Uterus (tissue), 3 donors: ENCODE measurements at regions not wholly inside any gene's neighbourhood (a gene's known extent, or its start where the extent isn't known, plus 50 kb on each side); places are given as distances from the start of the nearest gene placed in this dataset.

Source experiments
- DNase-seq, 2 donors: peaks; one replicate each; pipeline ENCODE4 v3.0.0-alpha.2; 2019 to 2020
- H3K27ac ChIP-seq, 2 donors: fragments of 200-600 bp; sonication (generic); 1 replicate in 1 of 2; 2 replicates in 1 of 2; pipeline ENCODE4 v1.5.1; 2016 to 2018
- H3K27me3 ChIP-seq, 2 donors: fragments of 200-600 bp; sonication (generic); one replicate each; pipeline ENCODE4 v1.5.1; 2018 to 2019; ENCODE audit warnings: control low read depth in 1 of 2
- H3K36me3 ChIP-seq, 2 donors: fragments of 200-600 bp; sonication (generic); one replicate each; pipeline ENCODE4 v1.5.1; 2019; ENCODE audit warnings: control low read depth in 1 of 2
- H3K4me1 ChIP-seq, 2 donors: fragments of 200-600 bp; sonication (generic); one replicate each; pipeline ENCODE4 v1.5.1; 2018 to 2019; ENCODE audit warnings: control low read depth in 1 of 2
- H3K4me3 ChIP-seq, 2 donors: fragments of 200-600 bp; sonication (generic); 1 replicate in 1 of 2; 2 replicates in 1 of 2; pipeline ENCODE4 v1.5.1; 2018 to 2019; ENCODE audit warnings: mild to moderate bottlenecking in 1 of 2
- H3K9me3 ChIP-seq, 2 donors: fragments of 200-600 bp; sonication (generic); one replicate each; pipeline ENCODE4 v1.5.1; 2019; ENCODE audit warnings: control low read depth in 1 of 2
- POLR2A ChIP-seq, 2 donors: fragments of 450-650 bp; IDR thresholded peaks; one replicate each; pipeline ENCODE4 v1.6.1; 2016; ENCODE audit warnings: antibody characterized with exemption in 2 of 2, mild to moderate bottlenecking in 1 of 2, moderate library complexity in 1 of 2
- intact Hi-C: fragments of 100-400 bp; cut with DNase I; formaldehyde crosslinking; loops from one replicate; pipeline ENCODE4 v1.15.1; 2023; ENCODE audit warnings: low total_unique reads
- TF ChIP-seq, protein P1 (sequence below), 4 experiments: fragments of 200-600 bp in 2 of 4; fragments of 450-650 bp in 2 of 4; sonication (generic) in 2 of 4; IDR thresholded peaks; one replicate each; pipeline ENCODE4 v1.5.1; 2016 to 2019; ENCODE audit warnings: antibody characterized with exemption in 4 of 4, mild to moderate bottlenecking in 2 of 4, moderate library complexity in 1 of 4
- donor health status: DM: yes; HTN: yes; CAD: no.

DNA sequence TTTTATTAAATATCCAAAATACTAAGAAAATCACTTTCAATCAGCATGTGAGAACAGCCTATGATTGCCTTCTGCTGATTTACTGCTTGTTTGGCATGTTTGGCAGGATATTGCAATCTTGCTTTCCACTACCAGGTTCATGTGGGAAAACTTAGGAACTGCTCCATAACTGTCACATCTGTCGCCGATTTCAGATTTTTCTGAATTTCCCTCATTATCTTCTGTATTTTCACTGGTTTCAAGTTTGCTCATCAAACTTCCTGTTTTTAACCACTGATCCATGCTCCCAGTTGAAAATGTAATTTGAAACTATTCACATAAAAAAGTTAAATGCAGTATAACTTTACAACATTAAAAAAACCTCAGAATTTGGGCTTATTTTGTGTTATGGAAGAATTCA, 93.0 kb downstream of the NFKBIZ start:
- H3K36me3 ChIP-seq = no peaks in the 10 kb centered on the region
- H3K4me1 ChIP-seq = no peaks in the 10 kb centered on the region
- H3K27me3 ChIP-seq = no peaks in the 10 kb centered on the region
- H3K9me3 ChIP-seq = no peaks in the 10 kb centered on the region
- intact Hi-C loops = no loop called here
- H3K4me3 ChIP-seq = no peak overlapping the region
- H3K27ac ChIP-seq = no peak overlapping the region
- DNase-seq = no peak
- TF ChIP-seq, protein P1, sequence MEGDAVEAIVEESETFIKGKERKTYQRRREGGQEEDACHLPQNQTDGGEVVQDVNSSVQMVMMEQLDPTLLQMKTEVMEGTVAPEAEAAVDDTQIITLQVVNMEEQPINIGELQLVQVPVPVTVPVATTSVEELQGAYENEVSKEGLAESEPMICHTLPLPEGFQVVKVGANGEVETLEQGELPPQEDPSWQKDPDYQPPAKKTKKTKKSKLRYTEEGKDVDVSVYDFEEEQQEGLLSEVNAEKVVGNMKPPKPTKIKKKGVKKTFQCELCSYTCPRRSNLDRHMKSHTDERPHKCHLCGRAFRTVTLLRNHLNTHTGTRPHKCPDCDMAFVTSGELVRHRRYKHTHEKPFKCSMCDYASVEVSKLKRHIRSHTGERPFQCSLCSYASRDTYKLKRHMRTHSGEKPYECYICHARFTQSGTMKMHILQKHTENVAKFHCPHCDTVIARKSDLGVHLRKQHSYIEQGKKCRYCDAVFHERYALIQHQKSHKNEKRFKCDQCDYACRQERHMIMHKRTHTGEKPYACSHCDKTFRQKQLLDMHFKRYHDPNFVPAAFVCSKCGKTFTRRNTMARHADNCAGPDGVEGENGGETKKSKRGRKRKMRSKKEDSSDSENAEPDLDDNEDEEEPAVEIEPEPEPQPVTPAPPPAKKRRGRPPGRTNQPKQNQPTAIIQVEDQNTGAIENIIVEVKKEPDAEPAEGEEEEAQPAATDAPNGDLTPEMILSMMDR (IDR thresholded peaks at IDR 0.05) = no peak
- no peak for TF ChIP-seq POLR2A (IDR thresholded peaks at IDR 0.05)

DNA sequence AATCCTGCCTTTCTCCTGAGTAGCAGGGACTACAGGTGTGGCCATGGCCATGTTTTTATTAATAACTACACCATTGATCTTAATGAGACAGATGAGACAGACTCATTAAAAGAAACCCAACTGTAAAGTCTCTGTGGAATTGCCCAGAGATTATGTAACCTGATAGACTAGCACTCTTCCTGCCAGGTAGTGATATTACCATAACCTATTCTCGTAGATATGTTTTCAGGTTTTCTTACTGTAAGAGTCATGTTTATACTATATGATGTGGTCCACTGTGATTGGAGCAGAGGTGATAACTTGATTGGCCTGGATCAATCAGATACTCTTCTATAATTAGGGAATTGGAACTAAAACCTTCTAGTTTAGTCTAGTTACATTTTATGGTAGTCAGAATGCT, 93.7 kb downstream of the NFKBIZ start:
- no peak for DNase-seq
- Histone ChIP-seq H3K36me3 (no peaks in the 10 kb centered on the region), H3K4me3 (no peak overlapping the region), H3K27ac (no peak overlapping the region), H3K4me1 (no peaks in the 10 kb centered on the region), H3K9me3 (no peaks in the 10 kb centered on the region), H3K27me3 (no peaks in the 10 kb centered on the region)
- TF ChIP-seq POLR2A (IDR thresholded peaks at IDR 0.05) = no peak
- TF ChIP-seq, protein P1 (IDR thresholded peaks at IDR 0.05) = no peak
- intact Hi-C loops = no loop called here

DNA sequence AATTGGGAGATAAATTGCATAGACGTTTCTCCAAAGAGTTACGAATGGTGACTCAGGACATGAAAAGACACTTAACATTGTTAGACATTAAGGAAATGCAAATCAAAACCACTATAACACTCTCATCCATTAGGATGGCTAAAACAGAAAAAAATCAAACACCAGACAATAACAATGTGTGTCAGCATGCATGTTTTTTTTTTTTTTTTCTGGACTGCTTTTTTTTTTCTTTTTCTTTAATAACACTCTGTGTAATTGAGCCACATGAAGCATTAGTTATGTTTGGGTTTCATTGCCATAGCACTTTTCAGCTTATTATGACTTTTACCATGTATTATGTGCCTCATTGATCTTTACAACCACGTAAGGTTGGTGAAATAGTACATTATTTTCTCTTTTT, 95.0 kb downstream of the NFKBIZ start:
- TF ChIP-seq, protein P1 (IDR thresholded peaks at IDR 0.05) = no peak
- no peaks in the 10 kb centered on the region for H3K9me3 ChIP-seq
- H3K36me3 ChIP-seq = no peaks in the 10 kb centered on the region
- no peak overlapping the region for H3K27ac ChIP-seq
- no peaks in the 10 kb centered on the region for H3K4me1 ChIP-seq
- DNase-seq = no peak
- H3K27me3 ChIP-seq = no peaks in the 10 kb centered on the region
- H3K4me3 ChIP-seq = no peak overlapping the region
- intact Hi-C loops = no loop called here

DNA sequence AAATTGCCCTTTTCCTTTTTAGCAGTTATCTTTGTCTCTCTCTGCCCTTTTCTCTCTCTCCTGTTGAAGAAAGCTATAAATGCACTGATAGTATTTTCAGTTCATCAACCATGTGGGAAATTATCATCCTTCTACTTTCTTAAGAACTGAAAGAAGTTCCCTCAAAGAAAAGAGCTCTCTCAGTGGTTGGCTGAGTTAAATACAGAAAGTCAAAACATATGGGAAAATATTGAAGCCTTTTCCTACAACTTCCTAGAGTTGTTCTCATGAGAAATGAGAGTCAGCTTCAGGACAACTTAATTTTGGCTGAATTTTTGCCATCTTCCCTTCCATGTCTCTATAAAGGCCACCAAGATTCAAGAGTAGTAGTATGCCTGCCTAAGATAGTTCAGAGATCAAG, 96.7 kb downstream of the NFKBIZ start:
- Histone ChIP-seq H3K36me3 (no peaks in the 10 kb centered on the region), H3K27me3 (no peaks in the 10 kb centered on the region), H3K9me3 (no peaks in the 10 kb centered on the region), H3K4me3 (no peak overlapping the region), H3K4me1 (no peaks in the 10 kb centered on the region), H3K27ac (no peak overlapping the region)
- no peak for DNase-seq
- TF ChIP-seq POLR2A (IDR thresholded peaks at IDR 0.05) = no peak
- TF ChIP-seq, protein P1 (IDR thresholded peaks at IDR 0.05) = no peak
- intact Hi-C loops = no loop called here

GRCh38 chr3:101946906-101947305, 97.6 kb downstream of the NFKBIZ start:
- intact Hi-C loops = no loop called here
- no peaks in the 10 kb centered on the region for H3K9me3 ChIP-seq
- H3K36me3 ChIP-seq = no peaks in the 10 kb centered on the region
- no peaks in the 10 kb centered on the region for H3K4me1 ChIP-seq
- no peak for DNase-seq
- no peaks in the 10 kb centered on the region for H3K27me3 ChIP-seq
- TF ChIP-seq, protein P1 (IDR thresholded peaks at IDR 0.05) = no peak
- no peak for TF ChIP-seq POLR2A (IDR thresholded peaks at IDR 0.05)
- H3K4me3 ChIP-seq = no peak overlapping the region
- no peak overlapping the region for H3K27ac ChIP-seq
